HEK293 (cell line): ENCODE measurements at regions not wholly inside any gene's neighbourhood (a gene's known extent, or its start where the extent isn't known, plus 50 kb on each side); places are given as distances from the start of the nearest gene placed in this dataset.

Experiments
- CTCF ChIP-seq: fragments of 450-650 bp; formaldehyde crosslinking; IDR thresholded peaks from 2 replicates; pipeline ENCODE4 v1.5.1; 2016; ENCODE audit warnings: missing biosample characterization, missing genetic modification characterization
- KLF9 ChIP-seq: fragments of 450-650 bp; formaldehyde crosslinking; IDR thresholded peaks from 2 replicates; pipeline ENCODE4 v1.5.1; 2016; ENCODE audit warnings: missing biosample characterization, missing genetic modification characterization, low read depth
- REST ChIP-seq: fragments of 450-650 bp; formaldehyde crosslinking; IDR thresholded peaks from 2 replicates; pipeline ENCODE4 v1.5.1; 2016; ENCODE audit warnings: missing biosample characterization, missing genetic modification characterization
- TRIM28 ChIP-seq: IDR thresholded peaks from 2 replicates; pipeline ENCODE4 v1.6.1; 2011; ENCODE audit warnings: low read length, control low read depth, borderline replicate concordance
- YY1 ChIP-seq: fragments of 450-650 bp; formaldehyde crosslinking; IDR thresholded peaks from 2 replicates; pipeline ENCODE4 v1.5.1; 2018; ENCODE audit warnings: missing biosample characterization, missing genetic modification characterization
- ZBTB10 ChIP-seq: fragments of 450-650 bp; formaldehyde crosslinking; IDR thresholded peaks from 2 replicates; pipeline ENCODE4 v1.5.1; 2016; ENCODE audit warnings: missing biosample characterization, missing genetic modification characterization
- ZBTB17 ChIP-seq: fragments of 450-650 bp; formaldehyde crosslinking; IDR thresholded peaks from 2 replicates; pipeline ENCODE4 v1.5.1; 2016; ENCODE audit warnings: missing biosample characterization, missing genetic modification characterization
- ZBTB7A ChIP-seq: fragments of 450-650 bp; formaldehyde crosslinking; IDR thresholded peaks from 2 replicates; pipeline ENCODE4 v1.5.1; 2016; ENCODE audit warnings: low read depth, missing biosample characterization, missing genetic modification characterization
- ZNF239 ChIP-seq: fragments of 450-650 bp; formaldehyde crosslinking; IDR thresholded peaks from 2 replicates; pipeline ENCODE4 v1.5.1; 2016; ENCODE audit warnings: missing biosample characterization, missing genetic modification characterization
- ZNF26 ChIP-seq: fragments of 450-650 bp; formaldehyde crosslinking; IDR thresholded peaks from 2 replicates; pipeline ENCODE4 v1.5.1; 2016; ENCODE audit warnings: missing biosample characterization, missing genetic modification characterization
- ZNF335 ChIP-seq: fragments of 450-650 bp; formaldehyde crosslinking; conservative IDR thresholded peaks from 2 replicates; pipeline ENCODE4 v1.5.1; 2016; ENCODE audit warnings: missing biosample characterization, missing genetic modification characterization
- ZNF600 ChIP-seq: fragments of 450-650 bp; formaldehyde crosslinking; IDR thresholded peaks from 2 replicates; pipeline ENCODE4 v1.5.1; 2016; ENCODE audit warnings: missing biosample characterization, missing genetic modification characterization

GRCh38 chr11:128251140-128251539, 336.2 kb downstream of the ETS1 start:
- TF ChIP-seq YY1 (tag by site-specific recombination) = no peak
- no peak for TF ChIP-seq TRIM28
- no peak for TF ChIP-seq CTCF (tag by site-specific recombination)
- TF ChIP-seq ZNF26 (tag by site-specific recombination) = no peak
- no peak for TF ChIP-seq ZNF239 (tag by site-specific recombination)
- no peak for TF ChIP-seq ZBTB7A
- no peak for TF ChIP-seq KLF9 (tag by site-specific recombination)
- no peak for TF ChIP-seq ZNF335 (tag by site-specific recombination)
- TF ChIP-seq ZBTB10 = no peak
- no peak for TF ChIP-seq ZBTB17 (tag by site-specific recombination)
- TF ChIP-seq REST (tag by site-specific recombination) = no peak
- no peak for TF ChIP-seq ZNF600
